CD4-positive, alpha-beta T cell (primary cell): ENCODE measurements at regions not wholly inside any gene's neighbourhood (a gene's known extent, or its start where the extent isn't known, plus 50 kb on each side); places are given as distances from the start of the nearest gene placed in this dataset.

Source experiments
- ATAC-seq: fragments of 200-7000 bp; cut with Tn5 transposase; one replicate; pipeline ENCODE4 v1.10.0; 2022; ENCODE audit warnings: mild to moderate bottlenecking; ENCODE audit not compliant: poor library complexity
- CTCF ChIA-PET: fragments of 350-600 bp; sonication (Branson Sonifier 250); formaldehyde crosslinking; loops from one replicate; lab custom pipeline; 2021; ENCODE audit warnings: antibody characterized with exemption, inconsistent platforms; lab: Charles Lee
- POLR2A ChIA-PET: fragments of 350-600 bp; sonication (Branson Sonifier 250); formaldehyde crosslinking; loops from one replicate; lab custom pipeline; 2021; ENCODE audit warnings: antibody characterized with exemption, inconsistent platforms; lab: Charles Lee
- DNase-seq, 14 experiments: peaks; one replicate each; pipeline ENCODE4 v3.0.0-alpha.2; 2013 to 2020; ENCODE audit warnings: mixed read lengths in 2 of 14
- H3K27ac ChIP-seq, 2 donors: one replicate each; pipeline versions ENCODE4 v1.5.1 to v1.7.0; 2013; ENCODE audit warnings: low read length in 2 of 2, low read depth in 1 of 2, mild to moderate bottlenecking in 1 of 2
- H3K27me3 ChIP-seq, 2 experiments: 1 replicate in 1 of 2; 2 replicates in 1 of 2; pipeline versions ENCODE4 v1.6.1 to v1.7.0; 2013; ENCODE audit warnings: low read length in 2 of 2, control low read depth in 1 of 2, mild to moderate bottlenecking in 1 of 2, moderate library complexity in 1 of 2; ENCODE audit not compliant: insufficient read depth in 2 of 2, control insufficient read depth in 1 of 2
- H3K36me3 ChIP-seq: one replicate; pipeline ENCODE4 v1.6.1; 2013; ENCODE audit warnings: low read length, control low read depth; ENCODE audit not compliant: insufficient read depth
- H3K4me1 ChIP-seq: one replicate; pipeline ENCODE4 v1.6.1; 2013; ENCODE audit warnings: low read length, control low read depth; ENCODE audit not compliant: insufficient read depth
- H3K4me3 ChIP-seq: one replicate; pipeline ENCODE4 v1.5.1; 2013; ENCODE audit warnings: mild to moderate bottlenecking, low read length, moderate library complexity
- H3K9me3 ChIP-seq, 2 experiments: 1 replicate in 1 of 2; 2 replicates in 1 of 2; pipeline versions ENCODE4 v1.6.1 to v1.7.0; 2013; ENCODE audit warnings: low read length in 2 of 2, mild to moderate bottlenecking in 2 of 2, control low read depth in 1 of 2, moderate library complexity in 1 of 2; ENCODE audit not compliant: control insufficient read depth in 1 of 2, insufficient read depth in 1 of 2
- H3K27ac Mint-ChIP-seq: one replicate; pipeline ENCODE4 v1.8.0; 2020; ENCODE audit warnings: mixed read lengths
- H3K27me3 Mint-ChIP-seq: one replicate; pipeline ENCODE4 v1.8.0; 2021; ENCODE audit warnings: mixed read lengths
- H3K36me3 Mint-ChIP-seq: one replicate; pipeline ENCODE4 v1.8.0; 2021; ENCODE audit warnings: low read depth, mixed read lengths
- H3K4me1 Mint-ChIP-seq: one replicate; pipeline ENCODE4 v1.8.0; 2021; ENCODE audit warnings: low read depth, mixed read lengths
- H3K4me3 Mint-ChIP-seq: one replicate; pipeline ENCODE4 v1.8.0; 2020; ENCODE audit warnings: mild to moderate bottlenecking, mixed read lengths
- H3K9me3 Mint-ChIP-seq: one replicate; pipeline ENCODE4 v1.8.0; 2020; ENCODE audit warnings: mixed read lengths
- intact Hi-C, 2 experiments: fragments of 100-400 bp; cut with DNase I in 1 of 2; cut with micrococcal nuclease in 1 of 2; formaldehyde crosslinking; loops; one replicate each; pipeline versions ENCODE4 v1.15.1 to v1.9.0; 2023 to 2025; cut with DNase I, micrococcal nuclease
- TF ChIP-seq, protein P1 (sequence below): fragments of 200-600 bp; IDR thresholded peaks from one replicate; pipeline ENCODE4 v1.8.0; 2022; ENCODE audit warnings: antibody characterized with exemption, mild to moderate bottlenecking

DNA sequence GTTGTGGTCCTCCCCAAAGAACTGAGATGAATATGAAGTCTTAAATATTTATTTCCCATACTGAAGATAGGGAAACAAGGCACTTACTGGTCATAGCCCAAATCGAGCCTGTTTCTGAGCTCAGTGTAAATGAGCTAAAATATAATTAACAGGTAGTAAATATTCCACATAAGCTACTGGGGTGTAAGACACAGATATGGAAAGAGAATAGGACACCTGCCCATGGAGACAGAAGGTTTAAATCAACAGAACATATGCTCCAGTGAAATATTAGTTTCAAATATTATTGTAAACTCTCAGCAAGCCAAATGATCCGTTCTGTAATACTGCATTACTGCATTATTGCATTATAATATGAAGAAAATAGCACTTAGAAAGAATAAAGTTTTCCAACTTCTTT is 537.9 kb downstream of the ANKRD7 start:
- no peaks in the 10 kb centered on the region for H3K36me3 Mint-ChIP-seq
- CTCF ChIA-PET = no interaction called here
- no peak overlapping the region for H3K27ac ChIP-seq
- no peak overlapping the region for H3K4me3 Mint-ChIP-seq
- no peak for ATAC-seq
- H3K27me3 ChIP-seq = no peaks in the 10 kb centered on the region
- no peaks in the 10 kb centered on the region for H3K4me1 Mint-ChIP-seq
- no peak for DNase-seq
- POLR2A ChIA-PET = no interaction called here
- H3K4me3 ChIP-seq = no peak overlapping the region
- H3K27me3 Mint-ChIP-seq = no peaks in the 10 kb centered on the region
- H3K27ac Mint-ChIP-seq = no peak overlapping the region
- H3K9me3 ChIP-seq = peaks cover 3% of the 10 kb centered on the region in 2 experiments
- TF ChIP-seq, protein P1, sequence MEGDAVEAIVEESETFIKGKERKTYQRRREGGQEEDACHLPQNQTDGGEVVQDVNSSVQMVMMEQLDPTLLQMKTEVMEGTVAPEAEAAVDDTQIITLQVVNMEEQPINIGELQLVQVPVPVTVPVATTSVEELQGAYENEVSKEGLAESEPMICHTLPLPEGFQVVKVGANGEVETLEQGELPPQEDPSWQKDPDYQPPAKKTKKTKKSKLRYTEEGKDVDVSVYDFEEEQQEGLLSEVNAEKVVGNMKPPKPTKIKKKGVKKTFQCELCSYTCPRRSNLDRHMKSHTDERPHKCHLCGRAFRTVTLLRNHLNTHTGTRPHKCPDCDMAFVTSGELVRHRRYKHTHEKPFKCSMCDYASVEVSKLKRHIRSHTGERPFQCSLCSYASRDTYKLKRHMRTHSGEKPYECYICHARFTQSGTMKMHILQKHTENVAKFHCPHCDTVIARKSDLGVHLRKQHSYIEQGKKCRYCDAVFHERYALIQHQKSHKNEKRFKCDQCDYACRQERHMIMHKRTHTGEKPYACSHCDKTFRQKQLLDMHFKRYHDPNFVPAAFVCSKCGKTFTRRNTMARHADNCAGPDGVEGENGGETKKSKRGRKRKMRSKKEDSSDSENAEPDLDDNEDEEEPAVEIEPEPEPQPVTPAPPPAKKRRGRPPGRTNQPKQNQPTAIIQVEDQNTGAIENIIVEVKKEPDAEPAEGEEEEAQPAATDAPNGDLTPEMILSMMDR = no peak
- no peaks in the 10 kb centered on the region for H3K4me1 ChIP-seq
- H3K9me3 Mint-ChIP-seq = peaks cover 2% of the 10 kb centered on the region
- intact Hi-C loops = no loop called here
- H3K36me3 ChIP-seq = no peaks in the 10 kb centered on the region

DNA sequence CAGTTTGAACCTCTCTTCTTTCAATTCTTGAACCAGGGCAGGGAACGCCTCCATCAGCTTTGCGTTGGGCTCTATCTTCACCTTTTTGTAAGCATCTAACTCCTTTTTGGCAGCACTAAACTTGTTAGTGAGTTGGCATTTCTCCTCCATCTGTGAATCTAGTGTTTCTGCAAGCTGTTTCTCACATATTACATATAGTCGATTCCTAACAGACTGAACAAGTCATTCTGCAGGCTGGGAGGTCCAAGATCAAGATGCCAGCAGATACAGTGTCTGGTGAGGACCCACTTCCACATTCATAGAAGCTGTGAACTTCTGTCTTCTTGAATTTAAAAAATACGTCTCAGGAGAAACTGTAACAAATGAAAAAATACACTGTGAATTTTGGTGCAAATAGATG is 539.7 kb downstream of the ANKRD7 start:
- POLR2A ChIA-PET = no interaction called here
- ATAC-seq = no peak
- H3K27ac Mint-ChIP-seq = no peak overlapping the region

DNA sequence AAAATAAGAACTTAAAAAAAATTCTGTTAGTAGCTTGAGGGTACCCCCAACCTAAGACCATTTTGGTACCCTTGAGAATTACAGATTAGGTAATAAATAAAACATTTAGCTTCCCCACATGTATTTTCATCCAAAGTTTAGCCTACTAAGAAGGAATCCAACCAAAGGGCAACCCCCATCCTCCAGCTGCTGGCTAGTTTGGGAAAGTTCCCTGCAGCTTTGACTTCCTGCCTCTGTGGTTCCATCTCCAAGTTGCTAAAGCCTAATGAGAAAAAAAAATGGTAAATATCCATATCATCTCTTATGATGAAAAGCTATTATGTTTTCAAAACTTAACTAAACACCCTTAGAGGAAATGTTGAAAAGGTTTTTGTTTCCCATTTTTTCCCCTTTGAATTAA is 547.2 kb downstream of the ANKRD7 start:
- DNase-seq (no peak), ATAC-seq (no peak)
- H3K36me3 ChIP-seq = no peaks in the 10 kb centered on the region
- no peaks in the 10 kb centered on the region for H3K27me3 ChIP-seq
- no peak overlapping the region for H3K4me3 ChIP-seq
- ChIA-PET POLR2A (no interaction called here), CTCF (no interaction called here)
- H3K9me3 Mint-ChIP-seq = peaks cover 3% of the 10 kb centered on the region
- no peak overlapping the region for H3K27ac ChIP-seq
- H3K4me3 Mint-ChIP-seq = no peak overlapping the region
- no peaks in the 10 kb centered on the region for H3K4me1 ChIP-seq
- no peaks in the 10 kb centered on the region for H3K36me3 Mint-ChIP-seq
- TF ChIP-seq, protein P1 = no peak
- H3K9me3 ChIP-seq = peaks cover 0 to 3% of the 10 kb centered on the region in 2 experiments
- intact Hi-C loops = no loop called here
- H3K27ac Mint-ChIP-seq = no peak overlapping the region
- no peaks in the 10 kb centered on the region for H3K27me3 Mint-ChIP-seq
- no peaks in the 10 kb centered on the region for H3K4me1 Mint-ChIP-seq

More for the DNA sequence above, 539.7 kb downstream of the ANKRD7 start:
- DNase-seq = no peak
- H3K27me3 Mint-ChIP-seq = no peaks in the 10 kb centered on the region
- Histone ChIP-seq H3K4me3 (no peak overlapping the region), H3K4me1 (no peaks in the 10 kb centered on the region), H3K27me3 (no peaks in the 10 kb centered on the region), H3K36me3 (no peaks in the 10 kb centered on the region), H3K9me3 (peaks cover 3% of the 10 kb centered on the region in 2 experiments), H3K27ac (no peak overlapping the region)
- no peak overlapping the region for H3K4me3 Mint-ChIP-seq
- H3K4me1 Mint-ChIP-seq = no peaks in the 10 kb centered on the region
- TF ChIP-seq, protein P1 = no peak
- no peaks in the 10 kb centered on the region for H3K36me3 Mint-ChIP-seq
- CTCF ChIA-PET = no interaction called here
- intact Hi-C loops = no loop called here
- H3K9me3 Mint-ChIP-seq = peaks cover 5% of the 10 kb centered on the region
